ENCODE measurements at regions not wholly inside any gene's neighbourhood (a gene's known extent, or its start where the extent isn't known, plus 50 kb on each side); places are given as distances from the start of the nearest gene placed in this dataset.
"Not testable (repeated sequence)": the region's sequence is repeated elsewhere in the genome, so short reads cannot be mapped to it uniquely, and the experiment has no call there.

- not testable (repeated sequence) for DNase-seq
Observed at GRCh38 chr7:53239151-53239550, 203.7 kb downstream of the POM121L12 start.

DNA sequence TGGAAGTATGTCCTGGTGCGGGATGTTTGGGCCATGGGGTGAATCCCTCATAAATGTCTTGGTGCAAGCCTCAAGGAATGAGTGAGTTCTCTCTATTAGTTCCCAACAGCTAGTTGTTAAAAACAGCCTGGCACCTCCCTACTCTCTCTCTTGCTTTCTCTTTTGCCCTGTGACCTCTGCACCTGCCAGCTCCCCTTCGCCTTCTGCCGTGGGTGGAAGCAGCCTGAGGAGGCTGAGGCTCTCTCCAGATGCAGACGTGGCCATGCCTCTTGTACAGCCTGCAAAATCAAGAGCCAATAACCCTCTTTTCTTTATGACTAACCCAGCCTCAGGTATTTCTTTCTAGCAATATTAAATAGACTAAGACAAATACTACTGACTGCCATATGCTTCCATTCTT is 210.3 kb downstream of the POM121L12 start:
- DNase-seq: no peak

DNA sequence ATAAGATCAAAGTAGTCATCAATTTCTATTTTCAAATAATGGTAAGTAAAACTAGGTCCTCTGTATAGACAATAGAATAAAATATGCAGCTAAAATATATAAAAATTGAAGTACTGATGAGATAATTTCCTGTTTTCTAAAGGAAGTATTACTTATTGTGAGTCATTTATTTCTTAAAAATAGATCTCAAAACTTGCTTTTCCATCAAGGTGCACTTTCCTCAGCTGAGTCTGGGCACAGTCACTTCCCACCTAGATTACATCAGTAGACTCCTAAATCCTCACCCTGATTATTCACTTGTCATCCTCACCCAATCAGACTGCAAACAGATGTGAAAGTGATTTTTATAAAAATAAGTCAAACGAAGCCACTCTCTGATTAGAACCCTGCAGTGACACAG is 211.5 kb downstream of the POM121L12 start:
- no peak for DNase-seq

DNA sequence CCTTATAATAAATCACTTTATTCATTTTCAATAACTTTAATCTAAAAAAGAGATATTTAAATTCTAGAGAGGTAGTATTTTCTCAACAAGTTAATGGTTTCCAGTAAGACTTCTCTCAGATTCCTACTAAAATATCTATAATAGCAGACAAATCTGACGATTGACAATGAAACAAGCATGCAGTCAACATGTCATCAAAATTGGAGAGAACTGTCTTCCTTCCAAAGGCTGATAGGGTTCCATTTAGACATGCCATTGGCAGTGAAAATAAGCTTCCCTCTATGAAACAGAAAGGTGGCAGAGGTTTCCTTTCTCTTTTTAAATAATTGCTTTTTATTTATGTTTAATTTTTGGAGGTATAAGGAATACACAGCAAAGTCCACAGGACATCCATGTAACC is 217.1 kb downstream of the POM121L12 start:
- no peak for DNase-seq

DNA sequence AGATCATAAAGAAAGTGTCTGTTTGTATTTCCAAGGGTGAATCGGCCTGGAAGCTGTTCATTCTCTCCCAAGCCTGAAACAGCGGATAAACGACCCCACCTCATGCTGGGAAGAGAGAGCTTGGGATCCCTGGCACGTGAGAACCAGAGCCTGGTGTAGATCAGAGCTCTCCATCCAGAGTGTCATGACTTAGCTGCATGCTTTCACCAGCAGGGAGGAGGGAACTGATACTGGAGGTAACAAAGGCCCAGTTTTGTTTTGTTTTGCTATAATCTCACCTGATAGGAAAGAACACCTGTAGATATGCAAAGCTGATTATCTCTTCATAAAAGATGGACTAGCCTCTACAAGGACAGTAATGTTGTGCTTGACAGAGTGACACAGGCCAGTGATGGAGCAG is 236.6 kb downstream of the POM121L12 start:
- no peak for DNase-seq

DNA sequence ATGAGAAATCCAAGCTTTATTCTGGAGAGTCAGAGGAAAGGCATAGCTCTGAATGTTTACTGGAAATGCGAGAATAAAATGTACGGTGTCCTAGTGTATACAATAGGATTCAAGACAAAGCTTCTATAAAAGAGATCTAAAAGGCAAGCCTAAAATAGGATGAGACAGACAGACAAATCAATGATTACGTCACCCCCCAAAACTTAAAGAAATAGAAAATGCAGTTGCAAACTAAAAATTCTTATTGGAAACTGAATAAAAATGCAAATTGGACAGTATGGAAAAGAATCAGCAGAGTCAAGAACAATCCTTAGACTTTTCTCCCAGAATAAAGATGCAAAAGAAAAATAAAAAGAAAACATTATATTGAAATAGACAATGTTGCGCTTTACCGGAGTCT is 245.9 kb downstream of the POM121L12 start:
- no peak for DNase-seq

- DNase-seq: no peak
Observed at GRCh38 chr7:53292341-53292740, 256.9 kb downstream of the POM121L12 start.

DNA sequence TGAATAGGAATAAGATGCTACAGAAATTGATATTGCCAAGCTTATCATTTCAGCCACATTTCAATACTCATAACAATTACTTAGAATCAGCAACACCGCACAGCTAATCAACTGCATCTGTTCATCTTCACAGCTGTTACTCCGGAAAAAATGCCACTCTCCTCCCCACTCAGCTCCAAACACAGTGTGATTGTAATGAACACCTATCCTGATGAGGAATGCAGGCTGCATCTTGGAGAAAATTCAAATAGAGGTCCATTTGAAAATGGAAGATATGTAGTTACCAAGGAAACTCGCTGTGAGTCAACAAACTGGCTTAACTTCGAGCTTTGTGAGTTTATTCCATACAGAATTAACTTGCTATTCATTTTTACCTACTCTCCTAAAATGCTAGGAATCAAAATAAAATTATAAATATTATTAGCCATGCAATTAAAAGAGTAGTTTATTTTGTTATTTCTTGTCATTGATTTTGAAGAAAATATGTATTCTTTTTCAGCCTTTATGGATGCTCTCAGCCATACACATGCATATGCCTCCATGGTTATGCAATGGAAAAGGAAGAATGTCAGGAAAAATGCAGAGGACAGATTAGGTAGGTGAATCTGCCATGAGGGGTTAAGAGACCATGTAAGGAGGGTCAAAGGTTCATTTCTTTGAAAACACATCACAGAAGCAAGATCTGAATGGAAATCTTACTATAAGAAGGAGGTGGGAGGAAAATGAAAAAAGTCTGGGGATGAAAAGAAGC is 267.2 kb downstream of the POM121L12 start:
- no peak for DNase-seq

DNA sequence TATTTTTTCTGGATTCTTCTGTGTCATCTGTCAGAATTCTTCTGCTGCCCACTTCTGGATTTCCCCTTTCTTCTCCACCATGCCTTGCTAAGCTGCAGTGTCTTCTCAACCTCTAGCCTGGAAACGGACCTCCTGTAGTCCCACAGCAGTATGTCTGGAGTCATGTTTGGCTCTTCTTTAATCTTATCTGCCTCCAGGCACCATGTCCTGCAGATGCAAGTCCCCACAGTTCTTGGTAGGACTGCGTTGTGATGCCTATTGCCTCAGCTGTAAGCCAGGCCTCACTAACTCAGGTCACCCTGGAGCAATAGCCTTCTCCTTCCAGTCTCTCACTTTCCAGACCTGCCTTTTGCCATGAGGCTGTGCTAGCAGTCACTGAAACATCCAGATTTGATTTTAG is 268.3 kb downstream of the POM121L12 start:
- no peak for DNase-seq

GRCh38 chr7:53306846-53307245 is 271.4 kb downstream of the POM121L12 start:
- DNase-seq: no peak

DNA sequence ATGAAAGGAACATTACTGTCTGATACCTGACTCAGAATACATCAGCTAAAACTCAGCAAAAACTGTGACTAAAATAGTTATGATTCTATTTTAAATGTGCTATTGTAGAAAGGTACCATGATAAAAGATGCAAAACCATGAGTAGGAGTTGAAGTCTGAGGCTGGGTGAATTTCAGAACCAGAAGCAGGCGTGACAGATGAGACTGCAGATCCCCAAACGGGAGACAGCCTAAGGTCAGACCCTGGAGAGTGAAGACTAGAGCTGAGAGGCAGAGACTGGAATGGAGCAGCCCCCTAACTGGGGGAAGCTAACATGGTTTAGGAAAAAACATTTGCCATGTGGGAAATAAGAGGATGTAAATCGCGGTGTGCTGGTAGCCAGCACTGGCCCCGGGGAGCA is 275.8 kb downstream of the POM121L12 start:
- no peak for DNase-seq

DNA sequence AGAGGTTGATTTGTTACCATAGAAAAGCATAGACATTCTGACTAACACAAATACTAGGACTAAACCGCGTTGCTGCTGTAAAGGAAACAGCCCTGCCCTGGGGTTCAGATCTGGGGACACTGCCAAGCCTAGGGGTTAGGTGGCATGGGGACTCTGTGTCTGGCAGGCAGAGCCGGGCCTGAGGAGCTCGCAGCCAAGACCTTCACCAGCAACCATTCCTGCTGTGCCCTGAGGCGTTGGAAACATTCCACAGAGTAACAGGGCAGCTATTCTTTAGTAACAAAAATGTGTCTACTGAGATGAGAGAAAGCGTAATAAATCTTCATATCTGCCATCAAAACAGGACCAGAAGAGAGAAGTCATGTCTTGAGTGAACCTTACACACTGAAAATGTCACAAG is 280.5 kb downstream of the POM121L12 start:
- no peak for DNase-seq

DNA sequence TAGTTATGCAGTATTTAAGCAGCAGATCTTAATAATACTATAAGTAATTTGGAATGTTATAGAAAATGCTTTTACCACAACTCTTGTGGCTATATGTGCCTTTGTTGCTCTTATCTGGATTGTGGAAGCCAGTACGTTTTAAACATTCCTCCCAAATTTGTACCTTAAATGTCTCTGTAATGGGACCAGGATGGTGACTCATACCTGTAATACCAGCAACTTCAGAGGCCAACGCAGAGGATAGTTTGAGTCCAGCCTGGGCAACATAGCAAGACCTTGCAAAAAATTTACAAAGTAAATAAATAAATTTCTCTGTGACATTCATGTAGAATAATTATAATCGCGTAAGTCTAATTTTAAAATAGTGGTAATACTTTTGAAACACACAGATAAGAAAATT is 283.1 kb downstream of the POM121L12 start:
- no peak for DNase-seq

GRCh38 chr7:53325061-53325460 is 289.6 kb downstream of the POM121L12 start:
- DNase-seq: no peak

DNA sequence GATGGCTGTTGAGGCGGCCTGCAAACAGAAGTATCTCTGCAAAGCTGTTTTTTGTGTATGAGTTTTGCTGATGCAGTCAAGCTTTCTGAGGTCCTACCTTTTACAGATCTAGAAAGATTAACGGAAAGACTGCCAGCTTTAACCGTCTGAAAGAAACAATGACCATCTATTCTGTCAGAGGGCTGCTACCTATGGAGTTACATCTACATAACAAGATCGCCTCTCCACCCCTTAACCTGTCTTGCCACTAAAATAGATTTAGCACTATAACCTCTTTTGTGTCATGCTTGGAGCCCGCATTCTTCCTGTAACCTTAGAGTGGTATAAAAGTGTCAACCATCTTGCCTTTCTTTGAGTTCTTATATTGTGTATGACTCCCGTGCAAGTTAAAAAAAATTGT is 291.2 kb downstream of the POM121L12 start:
- no peak for DNase-seq

- DNase-seq: no peak
Observed at GRCh38 chr7:53336105-53336668, 300.8 kb downstream of the POM121L12 start.

- no peak for DNase-seq
Observed at GRCh38 chr7:53340220-53340619, 304.8 kb downstream of the POM121L12 start.

DNA sequence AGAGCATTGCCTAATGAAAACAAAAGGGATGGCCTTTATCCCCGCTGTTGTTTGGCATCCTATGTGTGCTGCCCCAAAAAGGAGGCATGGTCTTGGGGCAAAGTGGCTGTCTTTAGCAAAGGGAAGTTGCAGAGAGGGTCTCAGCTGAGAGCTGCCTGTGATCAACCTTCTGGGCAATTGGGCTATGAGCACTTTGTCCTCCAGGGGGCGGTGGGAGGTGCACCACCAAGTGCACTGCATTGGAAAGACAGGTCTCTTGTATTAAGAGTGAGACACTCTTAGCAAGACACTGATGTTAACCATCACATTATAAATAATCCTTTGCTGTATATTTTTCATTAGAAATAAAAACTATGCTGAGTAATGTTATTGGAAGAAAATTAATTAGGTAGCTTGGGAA is 314.8 kb downstream of the POM121L12 start:
- peak; percentile 23 for DNase-seq

DNA sequence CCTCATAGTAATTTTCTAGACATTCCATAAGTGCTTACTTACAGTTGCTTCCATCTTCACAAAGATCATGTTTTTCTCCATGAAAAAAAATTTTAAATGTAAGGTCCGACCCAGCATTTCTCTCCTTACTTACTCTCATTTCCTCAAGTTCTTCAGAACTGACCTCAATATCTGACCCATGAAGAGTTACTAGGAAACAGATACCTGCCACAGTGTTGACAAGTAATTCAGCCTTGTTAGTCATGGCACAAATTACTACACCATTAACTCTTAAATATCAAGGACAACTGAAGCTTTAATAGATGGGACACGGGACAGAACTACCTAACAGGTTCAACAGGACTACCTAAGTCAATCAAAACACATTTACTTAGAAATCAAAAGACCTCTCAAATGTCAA is 316.2 kb downstream of the POM121L12 start:
- no peak for DNase-seq

- no peak for DNase-seq
Observed at GRCh38 chr7:53358269-53358668, 322.8 kb downstream of the POM121L12 start.

DNA sequence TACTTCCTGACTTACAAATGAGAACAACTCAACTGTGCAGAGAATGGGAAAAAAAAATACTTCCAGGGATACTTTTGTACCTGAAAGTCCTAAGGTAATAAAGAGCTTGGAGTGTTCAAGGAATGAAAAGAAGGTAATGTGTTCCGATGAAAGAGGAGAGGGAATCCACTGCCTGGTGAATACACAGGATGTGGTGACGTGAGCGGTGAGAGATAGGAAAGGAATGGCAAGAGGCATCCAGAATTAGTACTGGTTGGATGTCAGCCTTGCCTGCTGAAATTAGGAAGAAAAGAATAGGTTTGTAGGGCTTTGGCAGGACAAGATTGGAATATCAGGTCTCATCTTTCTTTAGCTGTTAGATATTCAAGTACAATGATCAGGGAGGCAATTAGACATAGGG is 347.7 kb downstream of the POM121L12 start:
- no peak for DNase-seq

DNA sequence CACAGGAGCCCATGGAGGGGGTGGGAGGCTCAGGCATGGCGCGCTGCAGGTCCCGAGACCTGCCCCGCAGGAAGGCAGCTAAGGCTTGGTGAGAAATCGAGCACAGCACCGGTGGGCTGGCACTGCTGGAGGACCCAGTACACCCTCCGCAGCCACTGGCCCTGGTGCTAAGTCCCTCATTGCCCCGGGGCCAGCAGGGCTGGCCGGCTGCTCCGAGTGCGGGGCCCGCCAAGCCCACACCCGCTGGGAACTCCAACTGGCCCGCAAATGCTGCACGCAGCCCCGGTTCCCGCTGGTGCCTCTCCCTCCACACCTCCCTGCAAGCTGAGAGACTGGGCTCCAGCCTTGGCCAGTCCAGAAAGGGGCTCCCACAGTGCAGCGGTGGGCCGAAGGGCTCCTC is 349.8 kb downstream of the POM121L12 start:
- DNase-seq: not testable (repeated sequence)

- DNase-seq: no peak
Observed at GRCh38 chr7:53387515-53387914, 352.1 kb downstream of the POM121L12 start.

GRCh38 chr7:53397911-53398310 is 362.5 kb downstream of the POM121L12 start:
- no peak for DNase-seq

DNA sequence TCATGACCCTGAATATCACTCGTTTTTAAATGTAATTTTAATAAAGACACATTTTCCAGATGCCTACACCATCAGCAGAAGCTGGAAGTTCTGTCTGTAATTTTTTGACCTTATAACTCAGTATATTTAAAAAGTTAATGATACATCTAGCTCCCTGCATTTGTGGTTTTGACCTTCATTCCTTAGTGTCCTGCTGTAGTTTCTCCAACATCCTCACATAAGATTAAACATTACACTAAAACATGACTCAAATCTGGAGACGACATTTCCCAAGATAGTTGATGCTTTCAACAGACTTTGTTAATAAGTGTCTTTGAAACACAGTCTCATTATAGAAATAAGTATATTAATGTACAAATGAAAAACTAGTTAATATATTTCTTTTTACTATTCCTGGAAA is 363.1 kb downstream of the POM121L12 start:
- DNase-seq: no peak

All from hematopoietic multipotent progenitor cell treated with erythropoietin and hydrocortisone succinate and interleukin-3 and kit ligand, for 4 days (in vitro differentiated cells).